ENCODE measurements at regions not wholly inside any gene's neighbourhood (a gene's known extent, or its start where the extent isn't known, plus 50 kb on each side); places are given as distances from the start of the nearest gene placed in this dataset.

DNA sequence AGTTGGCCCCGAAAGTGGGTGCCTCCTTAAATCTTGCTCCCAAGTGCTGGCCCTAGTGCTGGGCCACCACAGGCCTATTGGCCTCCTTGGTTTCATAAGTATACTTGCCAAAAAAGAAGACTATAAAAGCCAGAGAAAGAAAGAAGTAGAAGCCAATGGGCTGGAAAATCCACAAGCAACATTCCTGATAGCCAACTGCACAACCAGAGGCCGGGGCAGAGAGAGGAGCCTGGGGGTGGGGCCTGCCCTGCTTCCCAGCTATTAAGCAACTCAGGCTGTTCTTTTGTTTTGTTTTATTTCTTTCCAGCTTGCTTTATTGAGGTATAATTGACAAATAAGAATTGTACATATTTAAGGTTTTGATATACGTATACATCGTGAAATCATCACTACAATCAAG, 177.2 kb upstream of the NTF3 start:
- TF ChIP-seq NFXL1 (IDR thresholded peaks at IDR 0.05; ENCODE audit: borderline replicate concordance) (no peak), RAD21 (IDR thresholded peaks at IDR 0.05; ENCODE audit: insufficient read depth, low read depth, low read length) (no peak), ZBED1 (IDR thresholded peaks at IDR 0.05; ENCODE audit: borderline replicate concordance) (no peak), ZNF217 (IDR thresholded peaks at IDR 0.05) (no peak), JUND (IDR thresholded peaks at IDR 0.05; ENCODE audit: low read depth, low read length) (no peak), USF2 (IDR thresholded peaks at IDR 0.05; ENCODE audit: borderline replicate concordance, low read depth, low read length) (no peak), POLR2AphosphoS5 (IDR thresholded peaks at IDR 0.05; ENCODE audit: low read length) (no peak), ZBTB33 (IDR thresholded peaks at IDR 0.05) (no peak)
- TF ChIP-seq, protein P1, sequence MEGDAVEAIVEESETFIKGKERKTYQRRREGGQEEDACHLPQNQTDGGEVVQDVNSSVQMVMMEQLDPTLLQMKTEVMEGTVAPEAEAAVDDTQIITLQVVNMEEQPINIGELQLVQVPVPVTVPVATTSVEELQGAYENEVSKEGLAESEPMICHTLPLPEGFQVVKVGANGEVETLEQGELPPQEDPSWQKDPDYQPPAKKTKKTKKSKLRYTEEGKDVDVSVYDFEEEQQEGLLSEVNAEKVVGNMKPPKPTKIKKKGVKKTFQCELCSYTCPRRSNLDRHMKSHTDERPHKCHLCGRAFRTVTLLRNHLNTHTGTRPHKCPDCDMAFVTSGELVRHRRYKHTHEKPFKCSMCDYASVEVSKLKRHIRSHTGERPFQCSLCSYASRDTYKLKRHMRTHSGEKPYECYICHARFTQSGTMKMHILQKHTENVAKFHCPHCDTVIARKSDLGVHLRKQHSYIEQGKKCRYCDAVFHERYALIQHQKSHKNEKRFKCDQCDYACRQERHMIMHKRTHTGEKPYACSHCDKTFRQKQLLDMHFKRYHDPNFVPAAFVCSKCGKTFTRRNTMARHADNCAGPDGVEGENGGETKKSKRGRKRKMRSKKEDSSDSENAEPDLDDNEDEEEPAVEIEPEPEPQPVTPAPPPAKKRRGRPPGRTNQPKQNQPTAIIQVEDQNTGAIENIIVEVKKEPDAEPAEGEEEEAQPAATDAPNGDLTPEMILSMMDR (IDR thresholded peaks at IDR 0.05 in 2 of 3, conservative IDR thresholded peaks at IDR 0.05 in 1 of 3; ENCODE audit: control insufficient read depth in 2 of 3, extremely low read depth in 1 of 3, insufficient read depth in 1 of 3, low read depth in 3 of 3, low read length in 3 of 3), result no peak
- TF ChIP-seq, protein P2, sequence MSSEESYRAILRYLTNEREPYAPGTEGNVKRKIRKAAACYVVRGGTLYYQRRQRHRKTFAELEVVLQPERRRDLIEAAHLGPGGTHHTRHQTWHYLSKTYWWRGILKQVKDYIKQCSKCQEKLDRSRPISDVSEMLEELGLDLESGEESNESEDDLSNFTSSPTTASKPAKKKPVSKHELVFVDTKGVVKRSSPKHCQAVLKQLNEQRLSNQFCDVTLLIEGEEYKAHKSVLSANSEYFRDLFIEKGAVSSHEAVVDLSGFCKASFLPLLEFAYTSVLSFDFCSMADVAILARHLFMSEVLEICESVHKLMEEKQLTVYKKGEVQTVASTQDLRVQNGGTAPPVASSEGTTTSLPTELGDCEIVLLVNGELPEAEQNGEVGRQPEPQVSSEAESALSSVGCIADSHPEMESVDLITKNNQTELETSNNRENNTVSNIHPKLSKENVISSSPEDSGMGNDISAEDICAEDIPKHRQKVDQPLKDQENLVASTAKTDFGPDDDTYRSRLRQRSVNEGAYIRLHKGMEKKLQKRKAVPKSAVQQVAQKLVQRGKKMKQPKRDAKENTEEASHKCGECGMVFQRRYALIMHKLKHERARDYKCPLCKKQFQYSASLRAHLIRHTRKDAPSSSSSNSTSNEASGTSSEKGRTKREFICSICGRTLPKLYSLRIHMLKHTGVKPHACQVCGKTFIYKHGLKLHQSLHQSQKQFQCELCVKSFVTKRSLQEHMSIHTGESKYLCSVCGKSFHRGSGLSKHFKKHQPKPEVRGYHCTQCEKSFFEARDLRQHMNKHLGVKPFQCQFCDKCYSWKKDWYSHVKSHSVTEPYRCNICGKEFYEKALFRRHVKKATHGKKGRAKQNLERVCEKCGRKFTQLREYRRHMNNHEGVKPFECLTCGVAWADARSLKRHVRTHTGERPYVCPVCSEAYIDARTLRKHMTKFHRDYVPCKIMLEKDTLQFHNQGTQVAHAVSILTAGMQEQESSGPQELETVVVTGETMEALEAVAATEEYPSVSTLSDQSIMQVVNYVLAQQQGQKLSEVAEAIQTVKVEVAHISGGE (CRISPR knock-in tag; IDR thresholded peaks at IDR 0.05), result no peak

Data from GM12878 (cell line).